NB4 (cell line): ENCODE measurements at regions not wholly inside any gene's neighbourhood (a gene's known extent, or its start where the extent isn't known, plus 50 kb on each side); places are given as distances from the start of the nearest gene placed in this dataset.

Source experiments
- DNase-seq: peaks from one replicate; pipeline ENCODE4 v3.0.0; 2010; ENCODE audit warnings: low read depth
- H3K4me3 ChIP-seq: one replicate; pipeline ENCODE4 v1.5.1; 2011; ENCODE audit warnings: mild to moderate bottlenecking, low read depth, low read length, moderate library complexity
- CTCF ChIP-seq: IDR thresholded peaks from one replicate; pipeline ENCODE4 v1.5.1; 2012; ENCODE audit warnings: low read depth, low read length
- MAX ChIP-seq: IDR thresholded peaks from 2 replicates; pipeline ENCODE4 v1.6.1; 2011; ENCODE audit warnings: low read depth, low read length
- MYC ChIP-seq: IDR thresholded peaks from 2 replicates; pipeline ENCODE4 v1.6.1; 2011; ENCODE audit warnings: low read depth, low read length
- POLR2A ChIP-seq: IDR thresholded peaks from 2 replicates; pipeline ENCODE4 v1.6.1; 2011; ENCODE audit warnings: mild to moderate bottlenecking; ENCODE audit not compliant: insufficient read length; ENCODE audit errors: extremely low read depth

GRCh38 chr5:39578887-39579497 is 154.2 kb upstream of the DAB2 start:
- TF ChIP-seq CTCF = no peak
- TF ChIP-seq MAX = no peak
- peak; percentile 42 for DNase-seq
- H3K4me3 ChIP-seq = no peak overlapping the region

- H3K4me3 ChIP-seq = no peak overlapping the region
- no peak for DNase-seq
- TF ChIP-seq MAX (no peak), CTCF (no peak), POLR2A (no peak), MYC (no peak)
These were observed 152.7 kb upstream of the DAB2 start for GRCh38 chr5:39577529-39577928.

- TF ChIP-seq CTCF = peak; percentile 41
- no peak for TF ChIP-seq POLR2A
- no peak for TF ChIP-seq MAX
- TF ChIP-seq MYC = no peak
- DNase-seq = peak; percentile 41
- H3K4me3 ChIP-seq = no peak overlapping the region
These were observed 145.7 kb upstream of the DAB2 start for GRCh38 chr5:39570403-39571027.

- TF ChIP-seq CTCF (no peak), MYC (no peak), POLR2A (no peak), MAX (no peak)
These were observed 145.1 kb upstream of the DAB2 start for GRCh38 chr5:39569857-39570256.

GRCh38 chr5:39566891-39567290 is 142.1 kb upstream of the DAB2 start:
- TF ChIP-seq CTCF = no peak
- TF ChIP-seq MAX = no peak
- no peak for TF ChIP-seq MYC
- no peak for TF ChIP-seq POLR2A
- DNase-seq = no peak
- no peak overlapping the region for H3K4me3 ChIP-seq

More at GRCh38 chr5:39569857-39570256, 145.1 kb upstream of the DAB2 start:
- H3K4me3 ChIP-seq = no peak overlapping the region
- DNase-seq = no peak
